PFSK-1 (cell line): ENCODE measurements at regions not wholly inside any gene's neighbourhood (a gene's known extent, or its start where the extent isn't known, plus 50 kb on each side); places are given as distances from the start of the nearest gene placed in this dataset.

ENCODE experiments used
- FOXP2 ChIP-seq: optimal IDR thresholded peaks from 2 replicates; pipeline ENCODE3; 2011; ENCODE audit warnings: borderline replicate concordance, control low read depth, inconsistent platforms; ENCODE audit not compliant: insufficient read depth; ENCODE audit errors: extremely low read length, extremely low read depth
- POLR2AphosphoS5 ChIP-seq: IDR thresholded peaks from 2 replicates; pipeline ENCODE4 v1.6.1; 2012; ENCODE audit warnings: low read depth, mild to moderate bottlenecking, control low read depth, low read length, moderate library complexity
- REST ChIP-seq, 2 experiments: IDR thresholded peaks; 2 replicates each; pipeline versions ENCODE4 v1.6.1 to v1.8.0; 2011 to 2012; ENCODE audit warnings: low read depth in 2 of 2, low read length in 2 of 2, control low read depth in 1 of 2, inconsistent platforms in 1 of 2, mild to moderate bottlenecking in 1 of 2, moderate library complexity in 1 of 2; ENCODE audit not compliant: insufficient read depth in 1 of 2
- SIN3A ChIP-seq: IDR thresholded peaks from 2 replicates; pipeline ENCODE4 v1.6.1; 2012; ENCODE audit warnings: mild to moderate bottlenecking, low read length, moderate library complexity, borderline replicate concordance; ENCODE audit not compliant: insufficient read depth
- TAF1 ChIP-seq: IDR thresholded peaks from 2 replicates; pipeline ENCODE4 v1.6.1; 2012; ENCODE audit warnings: low read length, control low read depth, borderline replicate concordance; ENCODE audit not compliant: insufficient read depth

- no peak for TF ChIP-seq SIN3A
- TF ChIP-seq FOXP2, result no peak
- TF ChIP-seq POLR2AphosphoS5, result no peak
- no peak for TF ChIP-seq REST (IDR thresholded peaks at IDR 0.05; ENCODE audit: insufficient read depth in 1 of 2, low read depth in 2 of 2, low read length in 2 of 2)
- TF ChIP-seq TAF1, result no peak
Measured at GRCh38 chr13:62846302-62846701, 1430.7 kb upstream of the PCDH20 start.

DNA sequence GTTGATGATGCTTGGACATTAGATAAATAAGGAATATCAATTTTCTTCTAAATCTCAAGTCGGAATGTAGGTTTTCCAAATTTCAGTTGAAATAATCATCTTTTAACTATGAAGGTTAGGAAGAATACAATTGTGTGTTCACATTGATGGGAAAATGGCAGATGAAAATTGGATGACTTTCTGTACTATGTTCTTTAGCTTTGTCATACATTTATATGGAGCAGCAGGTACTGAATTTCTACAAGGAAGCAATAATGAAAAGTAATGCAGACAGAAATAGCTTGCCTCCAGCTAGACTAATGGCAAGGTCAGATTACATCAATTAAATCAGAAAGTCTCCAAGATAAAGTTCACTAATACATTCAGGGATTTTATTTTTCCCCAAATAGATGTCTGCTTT is 1423.7 kb upstream of the PCDH20 start:
- TF ChIP-seq SIN3A, result no peak

GRCh38 chr13:62838929-62839328 is 1423.3 kb upstream of the PCDH20 start:
- TF ChIP-seq SIN3A (no peak), POLR2AphosphoS5 (no peak), REST (IDR thresholded peaks at IDR 0.05; ENCODE audit: insufficient read depth in 1 of 2, low read depth in 2 of 2, low read length in 2 of 2) (no peak), FOXP2 (no peak), TAF1 (no peak)

GRCh38 chr13:62837895-62838294 is 1422.2 kb upstream of the PCDH20 start:
- TF ChIP-seq TAF1, result no peak

DNA sequence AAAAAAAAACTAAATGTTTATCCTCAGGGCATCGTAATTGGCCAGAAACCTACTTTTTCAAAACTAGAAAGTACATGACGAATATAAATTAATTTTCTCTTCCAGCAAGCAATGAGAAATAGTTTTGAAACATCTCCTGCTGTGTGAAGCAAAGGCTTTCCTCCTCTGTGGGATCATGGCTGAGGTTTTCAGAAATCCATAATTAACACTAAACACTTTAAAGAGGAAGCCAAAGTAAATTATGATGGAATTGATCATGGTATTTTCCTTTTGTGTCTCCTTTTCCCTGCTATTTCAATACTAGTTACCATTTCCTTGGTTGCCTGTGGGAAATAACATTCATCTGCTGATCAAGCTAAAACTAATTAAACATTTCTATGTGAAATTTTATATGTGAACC is 1413.8 kb upstream of the PCDH20 start:
- TF ChIP-seq POLR2AphosphoS5 (no peak), FOXP2 (no peak), SIN3A (no peak), REST (IDR thresholded peaks at IDR 0.05; ENCODE audit: insufficient read depth in 1 of 2, low read depth in 2 of 2, low read length in 2 of 2) (no peak), TAF1 (no peak)

DNA sequence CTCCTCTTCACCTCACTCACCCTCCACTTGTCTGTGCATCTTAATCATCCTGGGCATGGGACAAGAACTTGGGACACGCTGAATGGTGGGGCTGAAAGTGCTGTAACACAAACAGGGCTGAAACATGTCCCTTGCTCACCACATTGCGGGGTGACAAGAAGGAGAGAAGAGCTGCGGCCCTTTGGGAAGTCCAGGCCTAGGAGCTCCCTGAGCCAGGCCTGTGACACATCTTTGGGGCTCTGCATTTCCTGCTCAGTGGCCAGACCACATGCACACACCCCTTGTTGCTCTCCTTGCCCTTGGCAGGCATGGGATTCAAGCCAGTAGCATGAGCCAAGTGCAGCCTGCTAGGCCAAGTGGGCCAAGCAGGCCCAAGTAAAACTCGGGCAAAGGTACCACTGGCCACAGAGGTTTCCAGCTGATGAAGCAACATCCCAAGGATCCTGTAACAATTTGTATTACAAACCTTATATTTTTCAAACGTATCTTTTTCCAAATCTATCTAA is 1384.3 kb upstream of the PCDH20 start:
- no peak for TF ChIP-seq FOXP2
- TF ChIP-seq REST (IDR thresholded peaks at IDR 0.05; ENCODE audit: insufficient read depth in 1 of 2, low read depth in 2 of 2, low read length in 2 of 2), result no peak
- no peak for TF ChIP-seq POLR2AphosphoS5
- TF ChIP-seq TAF1, result no peak
- no peak for TF ChIP-seq SIN3A
